ENCODE measurements at regions not wholly inside any gene's neighbourhood (a gene's known extent, or its start where the extent isn't known, plus 50 kb on each side); places are given as distances from the start of the nearest gene placed in this dataset.

- TF ChIP-seq CTCF (IDR thresholded peaks at IDR 0.05): no peak
- no peak overlapping the region for H3K27ac ChIP-seq
Measured at GRCh38 chr16:55113210-55113609, 182.5 kb downstream of the IRX5 start.

GRCh38 chr16:55115506-55115905 is 184.8 kb downstream of the IRX5 start:
- Histone ChIP-seq H3K27ac (no peak overlapping the region), H3K36me3 (ENCODE audit: insufficient read depth in 1 of 2, low read depth in 1 of 2) (no peaks in the 10 kb centered on the region), H3K9me3 (no peaks in the 10 kb centered on the region), H3K4me3 (no peak overlapping the region), H3K4me1 (no peaks in the 10 kb centered on the region), H3K27me3 (ENCODE audit: insufficient read depth in 3 of 3, low read length in 2 of 3) (no peaks in the 10 kb centered on the region)
- intact Hi-C loops (cut with DNase I): no loop called here
- no peak for TF ChIP-seq CTCF (IDR thresholded peaks at IDR 0.05)
- DNase-seq (no peak), ATAC-seq (no peak)
- 83 to 100% (median 90%) methylated on average over 2 of the region's 2 CpGs for WGBS, 3 donors

More at GRCh38 chr16:55113210-55113609, 182.5 kb downstream of the IRX5 start:
- H3K4me3 ChIP-seq: no peak overlapping the region
- no peaks in the 10 kb centered on the region for H3K4me1 ChIP-seq
- no peaks in the 10 kb centered on the region for H3K9me3 ChIP-seq
- WGBS, 3 donors: 46 to 68% (median 68%) methylated on average over 2 of the region's 2 CpGs
- H3K36me3 ChIP-seq (ENCODE audit: insufficient read depth in 1 of 2, low read depth in 1 of 2): no peaks in the 10 kb centered on the region
- DNase-seq (no peak), ATAC-seq (no peak)
- H3K27me3 ChIP-seq (ENCODE audit: insufficient read depth in 3 of 3, low read length in 2 of 3): no peaks in the 10 kb centered on the region
- intact Hi-C loops (cut with DNase I): no loop called here

GRCh38 chr16:55116165-55116920 is 185.7 kb downstream of the IRX5 start:
- Histone ChIP-seq H3K4me3 (no peak overlapping the region), H3K9me3 (no peaks in the 10 kb centered on the region), H3K36me3 (ENCODE audit: insufficient read depth in 1 of 2, low read depth in 1 of 2) (no peaks in the 10 kb centered on the region), H3K4me1 (no peaks in the 10 kb centered on the region), H3K27ac (no peak overlapping the region), H3K27me3 (ENCODE audit: insufficient read depth in 3 of 3, low read length in 2 of 3) (no peaks in the 10 kb centered on the region)
- ATAC-seq (no peak), DNase-seq (no peak)
- WGBS, 3 donors: 78% methylated on average over 14 of the region's 14 CpGs
- TF ChIP-seq CTCF (IDR thresholded peaks at IDR 0.05): no peak
- intact Hi-C loops (cut with DNase I): no loop called here

GRCh38 chr16:55118701-55119260 is 188.1 kb downstream of the IRX5 start:
- H3K36me3 ChIP-seq (ENCODE audit: insufficient read depth in 1 of 2, low read depth in 1 of 2): no peaks in the 10 kb centered on the region
- H3K4me3 ChIP-seq: no peak overlapping the region
- no peak for TF ChIP-seq CTCF (IDR thresholded peaks at IDR 0.05)
- intact Hi-C loops (cut with DNase I): no loop called here
- no peaks in the 10 kb centered on the region for H3K27me3 ChIP-seq (ENCODE audit: insufficient read depth in 3 of 3, low read length in 2 of 3)
- H3K27ac ChIP-seq: no peak overlapping the region
- no peaks in the 10 kb centered on the region for H3K4me1 ChIP-seq
- ATAC-seq: no peak
- H3K9me3 ChIP-seq: no peaks in the 10 kb centered on the region
- WGBS, 3 donors: 84 to 89% (median 86%) methylated on average over 10 of the region's 10 CpGs
- no peak for DNase-seq

Data from psoas muscle (tissue), 7 donors.